HCT116 (cell line): ENCODE measurements at regions not wholly inside any gene's neighbourhood (a gene's known extent, or its start where the extent isn't known, plus 50 kb on each side); places are given as distances from the start of the nearest gene placed in this dataset.

ENCODE experiments used
- ATAC-seq: fragments of 200-7000 bp; cut with Tn5 transposase; 2 replicates; pipeline ENCODE4 v1.9.1; 2020; ENCODE audit warnings: mild to moderate bottlenecking, moderate library complexity
- BruUV-seq: library from RNA; stranded (reverse); fragments of 400-500 nt; replicated peaks from 2 replicates; lab custom pipeline; 2021; lab: Mats Ljungman, UMichigan
- CTCF ChIA-PET: fragments of 300-600 bp; sonication (Branson Sonifier 250); formaldehyde crosslinking; loops from one replicate; lab custom pipeline; 2021; ENCODE audit warnings: antibody characterized with exemption; lab: Charles Lee
- POLR2A ChIA-PET: fragments of 300-600, 350-600 bp; sonication (Branson Sonifier 250); formaldehyde crosslinking; loops from one replicate; lab custom pipeline; 2021; ENCODE audit warnings: antibody characterized with exemption; lab: Charles Lee
- RAD21 ChIA-PET, 2 experiments: fragments of 300-600 bp; sonication (Branson Sonifier 250); formaldehyde crosslinking; loops; one replicate each; lab custom pipeline; 2023; ENCODE audit warnings: low total read pairs in 2 of 2; ENCODE audit not compliant: uncharacterized antibody in 2 of 2, unreplicated experiment in 2 of 2, low non-redundant PET in 1 of 2; lab: Charles Lee
- DNase-seq: peaks from one replicate; pipeline ENCODE4 v3.0.0-alpha.2; 2010; ENCODE audit warnings: low read depth, low spot score
- H2AFZ ChIP-seq: fragments of 200-600 bp; shearing (Covaris generic), sonication (generic); 2 replicates; pipeline ENCODE4 v1.6.1; 2017; ENCODE audit warnings: low read depth, mixed run types, mixed read lengths, antibody characterized with exemption, low read length; ENCODE audit not compliant: poor library complexity, severe bottlenecking
- H3K27ac ChIP-seq: 2 replicates; pipeline ENCODE4 v1.5.1; 2012; ENCODE audit warnings: low read depth, low read length
- H3K27me3 ChIP-seq: fragments of 200-600 bp; sonication (generic); 2 replicates; pipeline ENCODE4 v1.6.1; 2016; ENCODE audit warnings: mixed run types, low read length, mixed read lengths; ENCODE audit not compliant: insufficient read depth
- H3K36me3 ChIP-seq, 2 experiments: fragments of 200-500 bp in 1 of 2; fragments of 200-600 bp in 1 of 2; sonication (Bioruptor generic) in 1 of 2; sonication (generic) in 1 of 2; 2 replicates each; pipeline versions ENCODE4 v1.5.1 to v1.6.1; 2014 to 2016; ENCODE audit warnings: low read length in 2 of 2, inconsistent platforms in 1 of 2, mixed read lengths in 1 of 2, mixed run types in 1 of 2; ENCODE audit not compliant: insufficient read depth in 2 of 2, control insufficient read depth in 1 of 2
- H3K4me1 ChIP-seq, 2 experiments: fragments of 200-600 bp in 1 of 2; sonication (generic) in 1 of 2; 2 replicates each; pipeline versions ENCODE4 v1.5.1 to v1.6.1; 2012 to 2017; ENCODE audit warnings: low read length in 2 of 2, inconsistent platforms in 1 of 2, mild to moderate bottlenecking in 1 of 2, mixed read lengths in 1 of 2, mixed run types in 1 of 2, moderate library complexity in 1 of 2; ENCODE audit not compliant: insufficient read depth in 2 of 2, control insufficient read depth in 1 of 2
- H3K4me2 ChIP-seq: fragments of 200-600 bp; sonication (generic); 2 replicates; pipeline ENCODE4 v1.6.1; 2017; ENCODE audit warnings: mixed run types, low read length, mixed read lengths
- H3K4me3 ChIP-seq, 2 experiments: fragments of 200-600 bp in 1 of 2; sonication (generic) in 1 of 2; replicated peaks in 1 of 2; 2 replicates each; pipeline ENCODE4 v1.5.1; 2011 to 2016; ENCODE audit warnings: low read length in 2 of 2, control low read depth in 1 of 2, low read depth in 1 of 2, mild to moderate bottlenecking in 1 of 2, mixed read lengths in 1 of 2, mixed run types in 1 of 2
- H3K79me2 ChIP-seq: fragments of 200-600 bp; sonication (generic); 2 replicates; pipeline ENCODE4 v1.6.1; 2017; ENCODE audit warnings: mild to moderate bottlenecking, mixed run types, low read length, moderate library complexity, mixed read lengths; ENCODE audit not compliant: insufficient read depth
- H3K9ac ChIP-seq: fragments of 200-600 bp; sonication (generic); 2 replicates; pipeline ENCODE4 v1.6.1; 2016; ENCODE audit warnings: low read length, mixed read lengths
- H3K9me2 ChIP-seq: fragments of 200-600 bp; sonication (generic), shearing (Covaris generic); 2 replicates; pipeline ENCODE4 v1.6.1; 2017; ENCODE audit warnings: mixed run types, mild to moderate bottlenecking, moderate library complexity; ENCODE audit not compliant: insufficient read depth
- H3K9me3 ChIP-seq, 2 experiments: fragments of 200-500 bp in 1 of 2; fragments of 200-600 bp in 1 of 2; sonication (Bioruptor generic) in 1 of 2; sonication (generic) in 1 of 2; 2 replicates each; pipeline ENCODE4 v1.6.1; 2014 to 2017; ENCODE audit warnings: low read length in 2 of 2, mixed read lengths in 2 of 2, inconsistent platforms in 1 of 2, low read depth in 1 of 2, mild to moderate bottlenecking in 1 of 2, mixed run types in 1 of 2, moderate library complexity in 1 of 2; ENCODE audit not compliant: control insufficient read depth in 1 of 2, insufficient read depth in 1 of 2
- H4K20me1 ChIP-seq: fragments of 200-600 bp; sonication (generic), shearing (Covaris generic); 2 replicates; pipeline ENCODE4 v1.6.1; 2017; ENCODE audit warnings: mixed run types, mild to moderate bottlenecking, moderate library complexity; ENCODE audit not compliant: insufficient read depth
- POLR2A ChIP-seq: IDR thresholded peaks from 2 replicates; pipeline ENCODE4 v1.7.0; 2011; ENCODE audit warnings: borderline replicate concordance; ENCODE audit not compliant: insufficient read depth, insufficient read length; ENCODE audit errors: extremely low read depth
- REST ChIP-seq: IDR thresholded peaks from 2 replicates; pipeline ENCODE4 v1.6.1; 2012; ENCODE audit warnings: low read depth
- SP1 ChIP-seq: IDR thresholded peaks from 2 replicates; pipeline ENCODE4 v1.6.1; 2012; ENCODE audit warnings: low read depth
- intact Hi-C: fragments of 100-400 bp; cut with micrococcal nuclease; formaldehyde crosslinking; loops from 2 replicates; pipeline ENCODE4 v1.10.0; 2022

- CTCF ChIA-PET = no interaction called here
- intact Hi-C loops = no loop called here
- no peak for ATAC-seq
Observed at GRCh38 chr15:39327005-39327730, 253.7 kb upstream of the THBS1 start.

More at GRCh38 chr15:39327005-39327730, 253.7 kb upstream of the THBS1 start:
- TF ChIP-seq SP1 (no peak), REST (no peak), POLR2A (no peak)
- TF ChIP-seq, all 23 proteins: peak for 0
- H2AFZ ChIP-seq = no peak overlapping the region
- no peaks in the 10 kb centered on the region for H3K79me2 ChIP-seq
- DNase-seq = no peak
- no peaks in the 10 kb centered on the region for H3K9me3 ChIP-seq
- H3K4me1 ChIP-seq = no peaks in the 10 kb centered on the region
- no peak overlapping the region for H3K4me2 ChIP-seq
- no peaks in the 10 kb centered on the region; the same call in 1 of the 2 replicates for H3K27me3 ChIP-seq
- no peak overlapping the region for H3K27ac ChIP-seq
- no peaks in the 10 kb centered on the region for H3K36me3 ChIP-seq
- H4K20me1 ChIP-seq = no peaks in the 10 kb centered on the region
- no peak overlapping the region for H3K4me3 ChIP-seq
- no peak overlapping the region for H3K9ac ChIP-seq
- RAD21 ChIA-PET = no interaction called here
- no peaks in the 10 kb centered on the region for H3K9me2 ChIP-seq
- BruUV-seq = no TSS peak
- POLR2A ChIA-PET = no interaction called here
